ENCODE measurements at regions not wholly inside any gene's neighbourhood (a gene's known extent, or its start where the extent isn't known, plus 50 kb on each side); places are given as distances from the start of the nearest gene placed in this dataset.

GRCh38 chr6:21969192-21969591, 327.6 kb downstream of the PRL start:
- no peak for TF ChIP-seq CTCF (IDR thresholded peaks at IDR 0.05; ENCODE audit: borderline replicate concordance, extremely low read depth, low read length, poor library complexity, severe bottlenecking)
- no peak for TF ChIP-seq EZH2 (IDR thresholded peaks at IDR 0.05; ENCODE audit: borderline replicate concordance, low read depth, low read length, severe bottlenecking)
